IMR-90 (cell line): ENCODE measurements at regions not wholly inside any gene's neighbourhood (a gene's known extent, or its start where the extent isn't known, plus 50 kb on each side); places are given as distances from the start of the nearest gene placed in this dataset.

Experiments
- ATAC-seq: fragments of 200-7000 bp; cut with Tn5 transposase; 2 replicates; pipeline ENCODE4 v1.9.1; 2020; ENCODE audit warnings: low read depth, mild to moderate bottlenecking, moderate library complexity
- BruUV-seq: library from RNA; stranded (reverse); fragments of 400-500 nt; replicated peaks from 2 replicates; lab custom pipeline; 2021; lab: Mats Ljungman, UMichigan
- CTCF ChIA-PET: fragments of 300-600 bp; formaldehyde crosslinking; extraction: SDS; loops from one replicate; lab custom pipeline; 2021; ENCODE audit warnings: antibody characterized with exemption; lab: Yijun Ruan, JAX
- POLR2A ChIA-PET: fragments of 300-600 bp; sonication (Branson Sonifier 250); formaldehyde crosslinking; loops from one replicate; lab custom pipeline; 2022; ENCODE audit warnings: antibody characterized with exemption; ENCODE audit not compliant: unreplicated experiment; lab: Charles Lee
- DNase-seq: peaks from one replicate; pipeline ENCODE4 v3.0.0; 2013
- H2AFZ ChIP-seq: replicated peaks from 2 replicates; pipeline ENCODE3; 2013; ENCODE audit warnings: low read length, mild to moderate bottlenecking; ENCODE audit not compliant: poor library complexity
- H2AK5ac ChIP-seq: 2 replicates; pipeline ENCODE4 v1.6.1; 2013; ENCODE audit warnings: low read depth, low read length, inconsistent platforms
- H2AK9ac ChIP-seq: replicated peaks from 2 replicates; pipeline ENCODE3; 2013; ENCODE audit warnings: mild to moderate bottlenecking, low read depth, low read length, moderate library complexity; ENCODE audit not compliant: poor library complexity
- H2BK120ac ChIP-seq: 2 replicates; pipeline ENCODE4 v1.6.1; 2013; ENCODE audit warnings: low read depth, low read length, inconsistent platforms
- H2BK15ac ChIP-seq: 3 replicates; pipeline ENCODE4 v1.6.1; 2013; ENCODE audit warnings: low read depth, low read length, inconsistent platforms
- H2BK20ac ChIP-seq: 2 replicates; pipeline ENCODE4 v1.6.1; 2013; ENCODE audit warnings: low read depth, mild to moderate bottlenecking, inconsistent platforms, low read length, moderate library complexity
- H2BK5ac ChIP-seq: 2 replicates; pipeline ENCODE4 v1.6.1; 2013; ENCODE audit warnings: mild to moderate bottlenecking, low read depth, low read length, inconsistent platforms; ENCODE audit not compliant: poor library complexity, severe bottlenecking
- H3K14ac ChIP-seq: replicated peaks from 2 replicates; pipeline ENCODE4 v1.6.1; 2013; ENCODE audit warnings: low read depth, low read length, inconsistent platforms
- H3K18ac ChIP-seq: 2 replicates; pipeline ENCODE4 v1.6.1; 2013; ENCODE audit warnings: low read depth, low read length, control low read depth
- H3K23ac ChIP-seq: 2 replicates; pipeline ENCODE4 v1.6.1; 2013; ENCODE audit warnings: low read depth, low read length, inconsistent platforms
- H3K27ac ChIP-seq: 2 replicates; pipeline ENCODE4 v1.5.1; 2013; ENCODE audit warnings: mild to moderate bottlenecking, control low read depth, low read length; ENCODE audit not compliant: insufficient read depth
- H3K27me3 ChIP-seq: 2 replicates; pipeline ENCODE4 v1.6.1; 2013; ENCODE audit warnings: low read length; ENCODE audit not compliant: control insufficient read depth, insufficient read depth
- H3K36me3 ChIP-seq: 2 replicates; pipeline ENCODE4 v1.6.1; 2013; ENCODE audit warnings: low read length, mixed read lengths; ENCODE audit not compliant: control insufficient read depth, insufficient read depth
- H3K4ac ChIP-seq: 2 replicates; pipeline ENCODE4 v1.6.1; 2013; ENCODE audit warnings: low read depth, low read length, inconsistent platforms
- H3K4me1 ChIP-seq: 2 replicates; pipeline ENCODE4 v1.6.1; 2013; ENCODE audit warnings: low read length, mixed read lengths; ENCODE audit not compliant: control insufficient read depth, insufficient read depth
- H3K4me2 ChIP-seq: 2 replicates; pipeline ENCODE4 v1.6.1; 2013; ENCODE audit warnings: low read depth, mild to moderate bottlenecking, control low read depth, low read length, moderate library complexity
- H3K4me3 ChIP-seq: 2 replicates; pipeline ENCODE4 v1.5.1; 2013; ENCODE audit warnings: low read depth, mild to moderate bottlenecking, control low read depth, low read length, moderate library complexity; ENCODE audit not compliant: insufficient read depth
- H3K56ac ChIP-seq: 2 replicates; pipeline ENCODE4 v1.6.1; 2013; ENCODE audit warnings: low read length, inconsistent platforms; ENCODE audit not compliant: insufficient read depth; ENCODE audit errors: extremely low read depth
- H3K79me1 ChIP-seq, 2 experiments: 2 replicates each; pipeline ENCODE4 v1.6.1; 2013; ENCODE audit warnings: low read length in 2 of 2, inconsistent platforms in 1 of 2, low read depth in 1 of 2
- H3K9ac ChIP-seq: 2 replicates; pipeline ENCODE4 v1.6.1; 2013; ENCODE audit warnings: low read depth, low read length, control low read depth
- H3K9me1 ChIP-seq: 2 replicates; pipeline ENCODE4 v1.6.1; 2013; ENCODE audit warnings: low read length, inconsistent platforms; ENCODE audit not compliant: insufficient read depth
- H3K9me3 ChIP-seq: 2 replicates; pipeline ENCODE4 v1.6.1; 2013; ENCODE audit warnings: low read length; ENCODE audit not compliant: control insufficient read depth, insufficient read depth
- H4K20me1 ChIP-seq: 2 replicates; pipeline ENCODE4 v1.6.1; 2013; ENCODE audit warnings: low read length, inconsistent platforms; ENCODE audit not compliant: insufficient read depth
- H4K5ac ChIP-seq: 2 replicates; pipeline ENCODE4 v1.6.1; 2013; ENCODE audit warnings: mild to moderate bottlenecking, low read depth, low read length, control low read depth
- H4K8ac ChIP-seq, 2 experiments: 2 replicates each; pipeline ENCODE4 v1.6.1; 2013; ENCODE audit warnings: low read depth in 2 of 2, low read length in 2 of 2, control low read depth in 1 of 2, inconsistent platforms in 1 of 2
- H4K91ac ChIP-seq: 2 replicates; pipeline ENCODE4 v1.6.1; 2013; ENCODE audit warnings: low read depth, low read length, inconsistent platforms; ENCODE audit not compliant: insufficient read depth
- BHLHE40 ChIP-seq: fragments of 150-350 bp; IDR thresholded peaks from 2 replicates; pipeline ENCODE4 v1.6.1; 2016; ENCODE audit warnings: mild to moderate bottlenecking, low read depth, low read length
- CEBPB ChIP-seq: IDR thresholded peaks from 2 replicates; pipeline ENCODE4 v1.6.1; 2012; ENCODE audit warnings: low read depth, low read length, improper control_type of control experiment
- CHD1 ChIP-seq: IDR thresholded peaks from 2 replicates; pipeline ENCODE4 v1.6.1; 2012; ENCODE audit warnings: low read depth, low read length, improper control_type of control experiment
- FOS ChIP-seq: fragments of 150-350 bp; IDR thresholded peaks from 2 replicates; pipeline ENCODE4 v1.6.1; 2016; ENCODE audit warnings: low read depth, low read length
- MAZ ChIP-seq: IDR thresholded peaks from 2 replicates; pipeline ENCODE4 v1.6.1; 2012; ENCODE audit warnings: low read depth, mild to moderate bottlenecking, low read length, improper control_type of control experiment, moderate library complexity, borderline replicate concordance
- NFE2L2 ChIP-seq: fragments of 150-350 bp; IDR thresholded peaks from 2 replicates; pipeline ENCODE4 v1.6.1; 2016; ENCODE audit warnings: low read depth, mild to moderate bottlenecking, low read length
- RAD21 ChIP-seq: IDR thresholded peaks from 2 replicates; pipeline ENCODE4 v1.6.1; 2012; ENCODE audit warnings: low read length, improper control_type of control experiment
- RCOR1 ChIP-seq: IDR thresholded peaks from 2 replicates; pipeline ENCODE4 v1.6.1; 2012; ENCODE audit warnings: mild to moderate bottlenecking, low read length, improper control_type of control experiment; ENCODE audit not compliant: insufficient replicate concordance
- RFX5 ChIP-seq: IDR thresholded peaks from 2 replicates; pipeline ENCODE4 v1.8.0; 2012; ENCODE audit warnings: low read depth, mild to moderate bottlenecking, low read length, moderate library complexity
- USF2 ChIP-seq: fragments of 150-350 bp; IDR thresholded peaks from 2 replicates; pipeline ENCODE4 v1.6.1; 2017; ENCODE audit warnings: mild to moderate bottlenecking, antibody characterized with exemption, low read length, low read depth
- WGBS, 2 experiments: methylation state at CpG; one replicate each; pipeline versions ENCODE4 v1.1.5 to v1.1.7; 2013; ENCODE audit warnings: missing lambda C conversion rate in 2 of 2; ENCODE audit not compliant: insufficient read length in 1 of 2; ENCODE audit errors: extremely low coverage in 2 of 2; 5-methylcytosine and 5-hydroxymethylcytosine counted together
- dilution Hi-C: fragments of 300-500 bp; cut with HindIII; formaldehyde crosslinking; loops from one replicate; pipeline ENCODE4 v1.14.3; 2018; ENCODE audit warnings: low sequenced_read_pairs; ENCODE audit not compliant: unreplicated experiment
- in situ Hi-C: fragments of 300-500 bp; cut with MboI; formaldehyde crosslinking; loops from 3 replicates; pipeline ENCODE4 v1.14.3; 2019; ENCODE audit warnings: low sequenced_read_pairs, inconsistent platforms, mixed read lengths
- intact Hi-C: fragments of 100-400 bp; cut with micrococcal nuclease; formaldehyde crosslinking; loops from 2 replicates; pipeline ENCODE4 v1.10.0; 2022
- TF ChIP-seq, protein P1 (sequence below): fragments of 150-350 bp; IDR thresholded peaks from 2 replicates; pipeline ENCODE4 v1.6.1; 2016; ENCODE audit warnings: low read depth, mild to moderate bottlenecking, low read length, moderate library complexity, borderline replicate concordance
- TF ChIP-seq, protein P2 (sequence below): conservative IDR thresholded peaks from 2 replicates; pipeline ENCODE4 v1.5.1; 2012; ENCODE audit warnings: mild to moderate bottlenecking, low read depth, low read length, improper control_type of control experiment

- no peak for DNase-seq
- no peak overlapping the region for H2AK5ac ChIP-seq
- H3K18ac ChIP-seq, result no peak overlapping the region
- no peak overlapping the region for H3K23ac ChIP-seq
- no peaks in the 10 kb centered on the region for H3K79me1 ChIP-seq
- H3K4me2 ChIP-seq, result no peak overlapping the region
- H2BK15ac ChIP-seq, result no peak overlapping the region
- TF ChIP-seq NFE2L2, result no peak
- TF ChIP-seq CEBPB, result no peak
- no peak for TF ChIP-seq BHLHE40
- TF ChIP-seq MAZ, result no peak
- no peak for TF ChIP-seq CHD1
- TF ChIP-seq, protein P1, sequence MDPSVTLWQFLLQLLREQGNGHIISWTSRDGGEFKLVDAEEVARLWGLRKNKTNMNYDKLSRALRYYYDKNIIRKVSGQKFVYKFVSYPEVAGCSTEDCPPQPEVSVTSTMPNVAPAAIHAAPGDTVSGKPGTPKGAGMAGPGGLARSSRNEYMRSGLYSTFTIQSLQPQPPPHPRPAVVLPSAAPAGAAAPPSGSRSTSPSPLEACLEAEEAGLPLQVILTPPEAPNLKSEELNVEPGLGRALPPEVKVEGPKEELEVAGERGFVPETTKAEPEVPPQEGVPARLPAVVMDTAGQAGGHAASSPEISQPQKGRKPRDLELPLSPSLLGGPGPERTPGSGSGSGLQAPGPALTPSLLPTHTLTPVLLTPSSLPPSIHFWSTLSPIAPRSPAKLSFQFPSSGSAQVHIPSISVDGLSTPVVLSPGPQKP, result no peak
- TF ChIP-seq USF2, result no peak
- TF ChIP-seq, protein P2, sequence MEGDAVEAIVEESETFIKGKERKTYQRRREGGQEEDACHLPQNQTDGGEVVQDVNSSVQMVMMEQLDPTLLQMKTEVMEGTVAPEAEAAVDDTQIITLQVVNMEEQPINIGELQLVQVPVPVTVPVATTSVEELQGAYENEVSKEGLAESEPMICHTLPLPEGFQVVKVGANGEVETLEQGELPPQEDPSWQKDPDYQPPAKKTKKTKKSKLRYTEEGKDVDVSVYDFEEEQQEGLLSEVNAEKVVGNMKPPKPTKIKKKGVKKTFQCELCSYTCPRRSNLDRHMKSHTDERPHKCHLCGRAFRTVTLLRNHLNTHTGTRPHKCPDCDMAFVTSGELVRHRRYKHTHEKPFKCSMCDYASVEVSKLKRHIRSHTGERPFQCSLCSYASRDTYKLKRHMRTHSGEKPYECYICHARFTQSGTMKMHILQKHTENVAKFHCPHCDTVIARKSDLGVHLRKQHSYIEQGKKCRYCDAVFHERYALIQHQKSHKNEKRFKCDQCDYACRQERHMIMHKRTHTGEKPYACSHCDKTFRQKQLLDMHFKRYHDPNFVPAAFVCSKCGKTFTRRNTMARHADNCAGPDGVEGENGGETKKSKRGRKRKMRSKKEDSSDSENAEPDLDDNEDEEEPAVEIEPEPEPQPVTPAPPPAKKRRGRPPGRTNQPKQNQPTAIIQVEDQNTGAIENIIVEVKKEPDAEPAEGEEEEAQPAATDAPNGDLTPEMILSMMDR, result no peak
- TF ChIP-seq RFX5, result no peak
- no peak for TF ChIP-seq RCOR1
- no peak for TF ChIP-seq FOS
- no peak for TF ChIP-seq RAD21
- ChIA-PET CTCF (no interaction called here), POLR2A (no interaction called here)
- no TSS peak for BruUV-seq
- H2AK9ac ChIP-seq, result no peak overlapping the region
- no peak overlapping the region for H3K56ac ChIP-seq
- H3K36me3 ChIP-seq, result no peaks in the 10 kb centered on the region
- no peak overlapping the region for H2BK120ac ChIP-seq
- no peak overlapping the region for H4K5ac ChIP-seq
- no peak overlapping the region for H3K14ac ChIP-seq
- H3K4me3 ChIP-seq, result no peak overlapping the region
- H4K8ac ChIP-seq, result no peak overlapping the region
- no peak overlapping the region for H2BK5ac ChIP-seq
- no peaks in the 10 kb centered on the region for H3K4me1 ChIP-seq
- no peak overlapping the region for H3K9ac ChIP-seq
- dilution Hi-C loops, result no loop called here
- H4K91ac ChIP-seq, result no peak overlapping the region
- no peaks in the 10 kb centered on the region for H4K20me1 ChIP-seq
- no peaks in the 10 kb centered on the region for H3K9me3 ChIP-seq
- H3K27me3 ChIP-seq, result no peaks in the 10 kb centered on the region
- H2AFZ ChIP-seq, result no peak overlapping the region
- no peaks in the 10 kb centered on the region for H3K9me1 ChIP-seq
- no peak for ATAC-seq
- in situ Hi-C loops, result no loop called here
- no peak overlapping the region for H2BK20ac ChIP-seq
- no peak overlapping the region for H3K4ac ChIP-seq
- 80% methylated on average over 2 of the region's 11 CpGs; no CpG with 5 or more reads in 1 of the 2 experiments for WGBS, 2 experiments
- intact Hi-C loops, result no loop called here
- no peak overlapping the region for H3K27ac ChIP-seq
Observed at GRCh38 chrX:27381419-27381818, 81.7 kb downstream of the PPP4R3C start.
